AG09309 (cell line): ENCODE measurements at regions not wholly inside any gene's neighbourhood (a gene's known extent, or its start where the extent isn't known, plus 50 kb on each side); places are given as distances from the start of the nearest gene placed in this dataset.
A peak's percentile ranks its signal among the peaks of the same experiment; 100 is the strongest.

Source experiments
- DNase-seq: peaks from one replicate; pipeline ENCODE4 v3.0.0-alpha.2; 2010; ENCODE audit warnings: low read depth
- H3K4me3 ChIP-seq: 2 replicates; pipeline ENCODE4 v1.5.1; 2011; ENCODE audit warnings: mild to moderate bottlenecking, low read depth, low read length, moderate library complexity; ENCODE audit not compliant: control insufficient read depth
- CTCF ChIP-seq: IDR thresholded peaks from 2 replicates; pipeline ENCODE4 v1.5.1; 2011; ENCODE audit warnings: mild to moderate bottlenecking, low read depth, low read length, inconsistent platforms; ENCODE audit not compliant: insufficient read depth, control insufficient read depth; ENCODE audit errors: missing control alignments

- TF ChIP-seq CTCF = no peak
Observed at GRCh38 chr7:12136523-12136922, 74.6 kb upstream of the TMEM106B start.

GRCh38 chr7:12137283-12137682, 73.8 kb upstream of the TMEM106B start:
- H3K4me3 ChIP-seq = no peak overlapping the region
- no peak for DNase-seq
- TF ChIP-seq CTCF = no peak

More at GRCh38 chr7:12136523-12136922, 74.6 kb upstream of the TMEM106B start:
- no peak for DNase-seq
- H3K4me3 ChIP-seq = no peak overlapping the region

GRCh38 chr7:12138421-12138820, 72.7 kb upstream of the TMEM106B start:
- DNase-seq = no peak
- no peak overlapping the region for H3K4me3 ChIP-seq

GRCh38 chr7:12139416-12139815, 71.7 kb upstream of the TMEM106B start:
- no peak for TF ChIP-seq CTCF
- peak; percentile 18 for DNase-seq
- no peak overlapping the region for H3K4me3 ChIP-seq

More at GRCh38 chr7:12138421-12138820, 72.7 kb upstream of the TMEM106B start:
- TF ChIP-seq CTCF = no peak

GRCh38 chr7:12146813-12147212, 64.3 kb upstream of the TMEM106B start:
- TF ChIP-seq CTCF = no peak
- DNase-seq = no peak
- no peak overlapping the region for H3K4me3 ChIP-seq

GRCh38 chr7:12152196-12152918, 58.7 kb upstream of the TMEM106B start:
- H3K4me3 ChIP-seq = no peak overlapping the region
- DNase-seq = no peak
- no peak for TF ChIP-seq CTCF
